HG02884 (cell line): ENCODE measurements at regions not wholly inside any gene's neighbourhood (a gene's known extent, or its start where the extent isn't known, plus 50 kb on each side); places are given as distances from the start of the nearest gene placed in this dataset.

Source experiments
- ATAC-seq: cut with Tn5 transposase; IDR thresholded peaks from one replicate; pipeline ENCODE4 v1.9.1; 2021; ENCODE audit warnings: mild to moderate bottlenecking, moderate library complexity; ENCODE audit not compliant: unreplicated experiment

GRCh38 chr1:82446236-82446635 is 645.5 kb downstream of the ADGRL2 start:
- no peak for ATAC-seq

- ATAC-seq: no peak
Measured at GRCh38 chr1:82445827-82446226, 645.1 kb downstream of the ADGRL2 start.

GRCh38 chr1:82445132-82445531 is 644.4 kb downstream of the ADGRL2 start:
- ATAC-seq: no peak

- no peak for ATAC-seq
Measured at GRCh38 chr1:82441402-82441801, 640.7 kb downstream of the ADGRL2 start.

- no peak for ATAC-seq
Measured at GRCh38 chr1:82423174-82423815, 622.6 kb downstream of the ADGRL2 start.

DNA sequence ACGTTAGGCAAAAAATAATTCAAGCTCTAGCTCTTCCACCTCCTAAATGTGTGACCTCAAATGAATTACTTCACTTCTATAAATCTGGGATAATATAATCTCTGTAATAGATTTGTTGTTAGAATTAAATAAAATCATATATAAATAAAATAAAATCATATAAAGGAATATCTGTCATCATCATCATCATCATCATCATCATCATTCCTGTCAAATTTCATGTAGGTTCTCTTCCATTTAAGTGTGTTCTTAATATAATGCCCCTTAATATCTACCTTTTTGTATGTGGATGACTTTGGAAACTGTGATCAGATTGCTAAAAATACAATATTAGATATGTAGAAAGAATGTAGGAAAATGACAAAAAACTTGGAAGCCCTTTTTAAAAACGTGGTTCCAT is 621.0 kb downstream of the ADGRL2 start:
- no peak for ATAC-seq

DNA sequence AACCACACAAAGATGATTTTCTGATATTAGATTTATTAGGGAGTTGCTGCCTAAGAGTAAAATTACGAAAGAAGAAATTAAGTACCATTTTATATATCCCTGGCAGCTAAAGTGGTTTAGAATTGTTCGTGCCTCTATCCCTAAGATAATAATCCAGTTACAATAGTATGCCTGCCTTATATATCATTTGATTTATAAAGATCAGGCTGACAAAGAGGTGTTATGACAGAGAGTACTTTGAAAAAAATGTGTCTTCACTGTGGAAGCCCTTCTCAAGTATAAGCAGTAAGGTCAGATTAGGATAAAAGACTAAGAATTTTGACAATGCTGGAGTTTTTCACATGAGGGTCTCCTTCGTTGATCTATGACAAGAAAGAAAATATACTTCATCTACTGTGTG is 619.9 kb downstream of the ADGRL2 start:
- ATAC-seq: no peak

GRCh38 chr1:82411605-82412004 is 610.9 kb downstream of the ADGRL2 start:
- ATAC-seq: no peak

DNA sequence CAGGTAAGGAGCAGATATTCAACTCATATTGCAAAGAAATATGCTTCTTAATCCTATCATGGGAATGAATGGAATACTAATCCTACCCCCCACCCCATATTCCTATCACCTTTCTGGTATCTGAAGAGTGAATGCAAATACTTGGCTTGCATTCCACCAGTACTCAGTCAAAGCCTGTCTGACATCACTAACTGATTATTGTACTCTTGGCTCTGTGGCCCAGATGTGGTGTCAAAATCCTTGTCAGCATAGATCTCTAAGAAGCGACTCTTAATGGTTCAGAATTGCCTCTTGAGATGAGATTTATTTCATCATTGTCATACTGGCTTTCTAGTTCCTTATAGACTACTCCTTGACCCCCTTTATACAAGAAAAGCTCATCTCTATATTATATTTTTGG is 604.6 kb downstream of the ADGRL2 start:
- ATAC-seq: no peak

GRCh38 chr1:82401116-82401515 is 600.4 kb downstream of the ADGRL2 start:
- no peak for ATAC-seq

DNA sequence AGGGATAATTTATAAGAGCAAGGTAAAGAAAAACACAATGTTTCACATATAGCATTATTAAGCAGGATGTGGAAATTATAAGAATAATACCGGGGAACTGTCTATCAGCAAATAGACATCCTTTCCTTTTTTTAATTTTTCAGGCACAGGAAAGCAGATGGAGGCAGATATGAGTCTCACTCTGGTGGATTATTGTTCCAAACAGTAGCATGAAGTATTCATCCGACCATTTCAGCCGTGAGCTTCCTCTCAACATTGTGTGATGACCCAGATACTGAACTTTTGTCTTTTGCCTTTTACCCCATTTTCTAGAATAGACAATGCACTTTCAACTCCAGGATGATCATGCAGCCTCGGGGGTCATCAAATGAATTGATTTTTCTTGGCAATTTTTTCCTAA is 599.8 kb downstream of the ADGRL2 start:
- no peak for ATAC-seq

DNA sequence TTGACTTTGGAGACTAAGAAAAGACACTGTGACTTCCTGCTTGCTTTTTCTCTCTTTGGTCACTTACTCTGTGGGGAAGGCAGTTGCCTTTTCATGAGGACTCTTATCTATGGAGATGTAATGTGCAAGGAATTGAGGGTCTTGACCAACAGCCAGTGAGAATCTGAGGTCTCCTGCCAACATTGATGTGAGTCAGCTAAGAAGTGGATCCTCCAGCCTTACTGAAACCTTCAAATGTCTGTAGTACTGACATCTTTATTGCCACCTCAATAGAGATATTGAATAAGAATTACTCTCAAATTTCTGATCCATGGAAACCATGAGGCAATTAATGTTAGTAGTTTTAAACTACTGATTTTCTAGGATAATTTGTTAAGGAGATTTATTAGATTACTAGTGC is 598.4 kb downstream of the ADGRL2 start:
- ATAC-seq: no peak

GRCh38 chr1:82398357-82398756 is 597.6 kb downstream of the ADGRL2 start:
- no peak for ATAC-seq

GRCh38 chr1:82395440-82395839 is 594.7 kb downstream of the ADGRL2 start:
- ATAC-seq: no peak

DNA sequence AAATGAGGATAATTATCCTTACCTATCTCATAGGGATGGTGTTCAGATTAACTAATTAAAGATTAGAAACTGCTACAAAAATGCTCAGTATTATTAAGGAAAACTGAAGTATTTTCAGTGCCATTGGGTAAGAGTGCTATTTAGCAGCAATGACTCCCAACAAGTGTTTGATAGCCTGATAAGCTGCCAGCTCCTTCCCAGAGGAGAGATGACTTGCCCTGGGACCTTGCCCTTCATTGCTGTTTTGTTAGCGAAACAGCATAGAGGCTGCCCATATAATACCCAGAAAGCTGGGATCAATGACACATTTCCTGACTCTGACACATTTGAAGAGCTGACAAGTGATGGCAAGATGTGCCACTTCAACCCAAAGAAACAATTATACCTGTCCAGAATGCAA is 592.2 kb downstream of the ADGRL2 start:
- ATAC-seq: no peak

GRCh38 chr1:82392513-82392912 is 591.8 kb downstream of the ADGRL2 start:
- ATAC-seq: no peak

- no peak for ATAC-seq
Measured at GRCh38 chr1:82391712-82392111, 591.0 kb downstream of the ADGRL2 start.

GRCh38 chr1:82390627-82391026 is 589.9 kb downstream of the ADGRL2 start:
- no peak for ATAC-seq

DNA sequence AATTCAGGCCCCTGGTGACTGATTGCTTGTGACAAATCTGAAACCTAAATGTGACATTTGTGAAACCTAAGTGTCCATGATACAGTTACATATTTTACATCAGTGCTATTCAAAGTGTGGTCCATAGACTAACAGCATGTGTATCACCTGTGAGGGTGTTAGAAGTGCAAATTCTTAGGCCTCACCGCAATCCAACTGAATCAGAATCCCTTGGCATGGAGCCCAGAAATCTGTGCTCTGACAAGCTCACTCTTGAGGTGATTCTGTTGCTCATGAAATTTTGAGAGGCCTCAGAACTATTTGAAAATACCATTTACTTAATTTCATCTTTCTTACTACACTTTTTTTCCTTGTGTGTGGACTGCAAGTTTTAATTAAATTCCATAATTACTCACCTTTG is 587.9 kb downstream of the ADGRL2 start:
- ATAC-seq: no peak

DNA sequence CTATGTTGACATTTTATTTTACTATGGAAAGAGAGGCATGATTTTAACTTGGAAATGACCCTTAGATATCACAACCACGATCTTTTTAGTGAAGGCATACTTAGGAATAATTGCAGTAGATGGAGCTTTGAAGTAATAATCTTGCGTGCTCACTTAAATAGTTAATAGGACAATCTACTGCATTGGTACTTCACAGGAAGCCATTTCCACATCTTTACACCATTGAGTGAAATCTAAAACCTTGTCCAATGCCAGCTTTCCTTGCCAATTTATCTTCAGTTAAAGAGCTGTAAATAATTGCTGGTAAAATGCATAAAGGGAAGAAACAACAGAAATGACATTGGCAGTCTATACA is 586.3 kb downstream of the ADGRL2 start:
- ATAC-seq: no peak

DNA sequence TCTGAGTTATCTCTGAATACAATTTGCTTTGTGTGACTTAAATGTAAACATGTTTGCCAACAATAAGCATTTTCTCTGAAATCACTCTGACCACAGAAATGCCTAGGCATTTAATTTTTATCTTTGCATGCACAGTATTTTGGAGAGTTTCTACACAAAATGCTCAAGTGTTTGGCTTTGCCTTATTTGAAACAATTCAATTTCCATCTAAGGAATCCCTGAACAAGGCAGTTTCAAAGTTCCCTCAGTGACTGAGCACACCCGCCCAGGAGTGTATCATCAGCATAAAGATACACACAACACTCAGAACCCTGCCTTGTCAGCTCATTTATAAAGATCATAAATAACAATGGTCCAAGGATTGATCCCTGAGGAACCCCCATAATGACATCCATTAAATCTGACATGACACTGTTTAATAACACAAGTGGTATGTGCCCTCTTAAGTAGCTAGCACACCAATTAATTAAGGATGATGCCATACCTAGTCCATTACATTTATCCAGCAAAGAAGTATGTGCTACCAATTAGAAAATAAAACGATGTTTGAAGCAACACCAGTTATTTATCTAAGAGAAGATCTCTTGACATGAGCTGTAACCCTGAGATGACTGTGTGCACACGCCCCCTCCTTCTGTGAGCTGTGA is 585.8 kb downstream of the ADGRL2 start:
- no peak for ATAC-seq

DNA sequence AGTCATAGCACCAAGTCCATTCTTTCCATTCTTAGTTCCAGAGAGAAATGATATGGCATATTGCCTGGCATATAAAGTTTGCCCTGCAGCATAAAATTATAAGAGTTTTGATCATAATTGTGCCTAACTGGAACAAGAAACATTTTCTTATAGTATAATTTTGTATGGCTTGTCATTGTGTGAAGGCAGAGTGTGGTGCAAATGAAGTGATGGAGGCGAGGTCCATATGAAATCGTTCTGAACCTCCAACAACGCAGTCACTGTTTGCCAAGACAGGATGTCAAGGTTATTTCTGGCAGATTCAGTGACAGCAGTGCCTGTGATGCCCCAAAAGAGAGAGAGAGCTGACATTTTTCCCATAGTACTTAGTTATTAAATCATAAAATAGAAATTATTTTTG is 584.0 kb downstream of the ADGRL2 start:
- ATAC-seq: no peak
